Breast epithelium (tissue), 4 donors: ENCODE measurements at regions not wholly inside any gene's neighbourhood (a gene's known extent, or its start where the extent isn't known, plus 50 kb on each side); places are given as distances from the start of the nearest gene placed in this dataset.

Experiments
- DNase-seq, 2 donors: peaks; one replicate each; pipeline ENCODE4 v3.0.0-alpha.2; 2019; ENCODE audit warnings: low spot score in 2 of 2
- H3K27ac ChIP-seq, 2 donors: fragments of 200-600 bp; sonication (generic) in 1 of 2; one replicate each; pipeline ENCODE4 v1.5.1; 2016 to 2019; ENCODE audit warnings: mild to moderate bottlenecking in 1 of 2
- H3K27me3 ChIP-seq, 2 donors: fragments of 200-600 bp; sonication (generic) in 1 of 2; one replicate each; pipeline versions ENCODE4 v1.5.1 to v1.6.0; 2017 to 2019; ENCODE audit warnings: control low read depth in 1 of 2, mild to moderate bottlenecking in 1 of 2
- H3K36me3 ChIP-seq: fragments of 200-600 bp; one replicate; pipeline ENCODE4 v1.5.1; 2019
- H3K4me1 ChIP-seq, 2 donors: fragments of 200-600 bp; sonication (generic); one replicate each; pipeline ENCODE4 v1.5.1; 2016 to 2019; ENCODE audit warnings: control low read depth in 1 of 2
- H3K4me3 ChIP-seq, 3 donors: fragments of 200-600 bp; sonication (generic); 1 replicate in 2 of 3; 2 replicates in 1 of 3; pipeline ENCODE4 v1.5.1; 2016 to 2019; ENCODE audit warnings: mild to moderate bottlenecking in 3 of 3, moderate library complexity in 2 of 3
- H3K9me3 ChIP-seq, 2 donors: fragments of 200-600 bp; sonication (generic) in 1 of 2; one replicate each; pipeline ENCODE4 v1.5.1; 2016 to 2019; ENCODE audit warnings: control low read depth in 1 of 2
- POLR2A ChIP-seq: fragments of 450-650 bp; IDR thresholded peaks from one replicate; pipeline ENCODE4 v1.6.1; 2016; ENCODE audit warnings: antibody characterized with exemption, mild to moderate bottlenecking, moderate library complexity
- POLR2AphosphoS5 ChIP-seq, 3 donors: sonication (generic); formaldehyde crosslinking; IDR thresholded peaks; one replicate each; pipeline ENCODE4 v1.6.1; 2017; ENCODE audit warnings: antibody characterized with exemption in 3 of 3
- intact Hi-C: fragments of 100-400 bp; cut with DNase I; formaldehyde crosslinking; loops from one replicate; pipeline ENCODE4 v1.15.1; 2023; ENCODE audit warnings: low total_unique reads
- TF ChIP-seq, protein P1 (sequence below), 3 donors: fragments of 450-650 bp; IDR thresholded peaks; one replicate each; pipeline ENCODE4 v1.5.1; 2016 to 2017; ENCODE audit warnings: antibody characterized with exemption in 3 of 3, mild to moderate bottlenecking in 3 of 3, moderate library complexity in 3 of 3

- Histone ChIP-seq H3K27ac (no peak overlapping the region), H3K27me3 (peaks cover 0 to 12% of the 10 kb centered on the region in 2 donors), H3K4me3 (no peak overlapping the region), H3K36me3 (no peaks in the 10 kb centered on the region), H3K9me3 (no peaks in the 10 kb centered on the region), H3K4me1 (no peaks in the 10 kb centered on the region)
- no peak for DNase-seq
- intact Hi-C loops = no loop called here
- TF ChIP-seq POLR2AphosphoS5 (IDR thresholded peaks at IDR 0.05) (no peak), POLR2A (no peak)
- TF ChIP-seq, protein P1, sequence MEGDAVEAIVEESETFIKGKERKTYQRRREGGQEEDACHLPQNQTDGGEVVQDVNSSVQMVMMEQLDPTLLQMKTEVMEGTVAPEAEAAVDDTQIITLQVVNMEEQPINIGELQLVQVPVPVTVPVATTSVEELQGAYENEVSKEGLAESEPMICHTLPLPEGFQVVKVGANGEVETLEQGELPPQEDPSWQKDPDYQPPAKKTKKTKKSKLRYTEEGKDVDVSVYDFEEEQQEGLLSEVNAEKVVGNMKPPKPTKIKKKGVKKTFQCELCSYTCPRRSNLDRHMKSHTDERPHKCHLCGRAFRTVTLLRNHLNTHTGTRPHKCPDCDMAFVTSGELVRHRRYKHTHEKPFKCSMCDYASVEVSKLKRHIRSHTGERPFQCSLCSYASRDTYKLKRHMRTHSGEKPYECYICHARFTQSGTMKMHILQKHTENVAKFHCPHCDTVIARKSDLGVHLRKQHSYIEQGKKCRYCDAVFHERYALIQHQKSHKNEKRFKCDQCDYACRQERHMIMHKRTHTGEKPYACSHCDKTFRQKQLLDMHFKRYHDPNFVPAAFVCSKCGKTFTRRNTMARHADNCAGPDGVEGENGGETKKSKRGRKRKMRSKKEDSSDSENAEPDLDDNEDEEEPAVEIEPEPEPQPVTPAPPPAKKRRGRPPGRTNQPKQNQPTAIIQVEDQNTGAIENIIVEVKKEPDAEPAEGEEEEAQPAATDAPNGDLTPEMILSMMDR (IDR thresholded peaks at IDR 0.05) = no peak
These were observed 87.1 kb downstream of the ERMARD start for GRCh38 chr6:169838346-169839028.

GRCh38 chr6:169837529-169838250 lies 86.3 kb downstream of the ERMARD start:
- DNase-seq = no peak
- no peak overlapping the region for H3K27ac ChIP-seq
- TF ChIP-seq POLR2AphosphoS5 (IDR thresholded peaks at IDR 0.05) (no peak), POLR2A (no peak)
- TF ChIP-seq, protein P1 (IDR thresholded peaks at IDR 0.05) = no peak
- H3K4me1 ChIP-seq = no peaks in the 10 kb centered on the region
- no peak overlapping the region for H3K4me3 ChIP-seq
- intact Hi-C loops = no loop called here
- no peaks in the 10 kb centered on the region for H3K36me3 ChIP-seq
- no peaks in the 10 kb centered on the region for H3K9me3 ChIP-seq
- H3K27me3 ChIP-seq = peaks cover 0 to 5% of the 10 kb centered on the region in 2 donors

DNA sequence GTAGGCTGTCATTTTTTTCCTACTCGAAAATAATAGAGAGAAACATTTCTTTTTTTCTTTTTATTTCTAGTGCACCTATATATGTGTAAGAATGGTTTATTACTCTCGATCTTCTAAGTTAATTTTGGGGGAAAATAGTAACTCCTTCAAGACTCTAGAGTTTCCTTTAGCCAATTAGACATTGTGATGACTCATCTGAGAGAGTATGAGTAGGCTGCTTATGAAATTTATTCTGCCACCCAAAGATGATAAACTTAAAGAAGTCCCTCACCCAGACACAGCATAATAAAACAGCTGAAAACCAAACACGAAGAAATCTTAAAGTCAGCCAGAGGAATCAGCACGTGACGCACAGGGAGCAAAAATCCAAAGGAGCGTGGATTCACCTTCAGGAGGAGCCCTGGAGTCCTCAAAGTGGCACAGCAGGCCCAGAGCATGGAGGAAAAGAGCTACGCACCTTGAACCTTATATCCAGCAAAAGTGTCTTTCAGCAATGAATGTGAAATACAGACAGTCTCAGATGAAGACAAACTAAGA lies 81.9 kb downstream of the ERMARD start:
- H3K27me3 ChIP-seq = peaks cover 0 to 10% of the 10 kb centered on the region in 2 donors
- intact Hi-C loops = no loop called here
- H3K9me3 ChIP-seq = no peaks in the 10 kb centered on the region
- no peaks in the 10 kb centered on the region for H3K4me1 ChIP-seq
- H3K36me3 ChIP-seq = no peaks in the 10 kb centered on the region
- TF ChIP-seq, protein P1 (IDR thresholded peaks at IDR 0.05) = no peak
- H3K27ac ChIP-seq = no peak overlapping the region
- DNase-seq = no peak
- no peak overlapping the region for H3K4me3 ChIP-seq

DNA sequence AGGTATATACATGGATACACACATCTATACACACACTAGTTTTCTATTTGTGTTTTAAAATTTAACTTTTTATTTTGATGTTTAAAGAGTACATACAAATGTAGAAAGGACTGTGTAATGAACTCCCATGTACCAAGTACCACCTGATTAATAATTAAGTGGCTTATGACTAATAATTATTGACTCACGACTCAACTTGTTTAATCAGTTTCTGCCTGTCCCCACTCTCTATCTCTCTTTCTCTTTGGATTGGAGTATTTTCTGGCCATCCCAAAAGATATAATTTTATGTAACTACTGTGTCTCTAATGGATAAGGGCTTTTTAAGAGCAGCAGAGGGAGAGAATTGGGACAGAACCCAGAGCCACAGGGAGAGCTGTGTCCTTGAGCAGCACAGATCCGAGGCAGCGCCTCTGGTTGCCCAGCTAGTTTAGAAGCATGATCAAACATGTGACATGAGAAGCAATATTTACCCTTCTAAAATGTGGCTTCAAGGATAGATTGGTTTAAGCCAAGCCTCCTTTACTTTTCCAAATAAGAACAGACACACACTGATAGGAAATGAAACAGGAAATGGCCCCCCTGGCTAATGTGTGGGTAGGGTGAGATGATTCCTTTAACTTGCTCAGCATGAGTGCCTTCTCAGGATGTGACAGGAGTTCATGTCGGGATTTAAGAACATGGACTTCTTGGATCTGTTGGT lies 81.0 kb downstream of the ERMARD start:
- H3K36me3 ChIP-seq = no peaks in the 10 kb centered on the region
- TF ChIP-seq, protein P1 (IDR thresholded peaks at IDR 0.05) = no peak
- no peak for TF ChIP-seq POLR2AphosphoS5 (IDR thresholded peaks at IDR 0.05)
- no peak for TF ChIP-seq POLR2A
- DNase-seq = no peak
- intact Hi-C loops = no loop called here
- no peak overlapping the region for H3K4me3 ChIP-seq
- H3K9me3 ChIP-seq = no peaks in the 10 kb centered on the region
- no peaks in the 10 kb centered on the region for H3K4me1 ChIP-seq
- no peak overlapping the region for H3K27ac ChIP-seq
- H3K27me3 ChIP-seq = peaks cover 0 to 4% of the 10 kb centered on the region in 2 donors
